HUES6 (cell line): ENCODE measurements at regions not wholly inside any gene's neighbourhood (a gene's known extent, or its start where the extent isn't known, plus 50 kb on each side); places are given as distances from the start of the nearest gene placed in this dataset.

ENCODE experiments used
- H3K27ac ChIP-seq: 2 replicates; pipeline ENCODE4 v1.7.0; 2013; ENCODE audit warnings: low read depth, mild to moderate bottlenecking, low read length, inconsistent platforms
- H3K27me3 ChIP-seq: 2 replicates; pipeline ENCODE4 v1.6.1; 2013; ENCODE audit warnings: low read length; ENCODE audit not compliant: control insufficient read depth, insufficient read depth
- H3K36me3 ChIP-seq: 2 replicates; pipeline ENCODE4 v1.6.1; 2013; ENCODE audit warnings: low read length; ENCODE audit not compliant: control insufficient read depth, insufficient read depth
- H3K4me1 ChIP-seq: 2 replicates; pipeline ENCODE4 v1.6.1; 2013; ENCODE audit warnings: low read length; ENCODE audit not compliant: control insufficient read depth, insufficient read depth
- H3K4me3 ChIP-seq: 2 replicates; pipeline ENCODE4 v1.5.1; 2013; ENCODE audit warnings: low read depth, low read length
- H3K9ac ChIP-seq: one replicate; pipeline ENCODE4 v1.6.1; 2013; ENCODE audit warnings: mild to moderate bottlenecking, low read length
- H3K9me3 ChIP-seq: 2 replicates; pipeline ENCODE4 v1.6.1; 2013; ENCODE audit warnings: low read depth, low read length; ENCODE audit not compliant: control insufficient read depth, insufficient read depth

- Histone ChIP-seq H3K27me3 (no peaks in the 10 kb centered on the region), H3K27ac (no peak overlapping the region), H3K9ac (no peak overlapping the region), H3K4me1 (no peaks in the 10 kb centered on the region), H3K36me3 (no peaks in the 10 kb centered on the region), H3K9me3 (no peaks in the 10 kb centered on the region), H3K4me3 (no peak overlapping the region)
These were observed 120.6 kb downstream of the NAV1 start for GRCh38 chr1:201659572-201659971.

- Histone ChIP-seq H3K4me1 (no peaks in the 10 kb centered on the region), H3K4me3 (no peak overlapping the region), H3K27me3 (no peaks in the 10 kb centered on the region), H3K27ac (no peak overlapping the region), H3K9me3 (no peaks in the 10 kb centered on the region), H3K36me3 (no peaks in the 10 kb centered on the region), H3K9ac (no peak overlapping the region)
These were observed 122.2 kb downstream of the NAV1 start for GRCh38 chr1:201660931-201661822.

- H3K27me3 ChIP-seq = no peaks in the 10 kb centered on the region
- H3K9me3 ChIP-seq = no peaks in the 10 kb centered on the region
- no peak overlapping the region for H3K4me3 ChIP-seq
- no peak overlapping the region for H3K9ac ChIP-seq
- H3K36me3 ChIP-seq = no peaks in the 10 kb centered on the region
- H3K27ac ChIP-seq = no peak overlapping the region
- no peaks in the 10 kb centered on the region for H3K4me1 ChIP-seq
These were observed 123.0 kb downstream of the NAV1 start for GRCh38 chr1:201661823-201662359.

GRCh38 chr1:201662646-201663045 is 123.7 kb downstream of the NAV1 start:
- Histone ChIP-seq H3K9me3 (no peaks in the 10 kb centered on the region), H3K27ac (no peak overlapping the region), H3K4me1 (no peaks in the 10 kb centered on the region), H3K9ac (no peak overlapping the region), H3K36me3 (no peaks in the 10 kb centered on the region), H3K4me3 (no peak overlapping the region), H3K27me3 (no peaks in the 10 kb centered on the region)

GRCh38 chr1:201663491-201664113 is 124.7 kb downstream of the NAV1 start:
- Histone ChIP-seq H3K4me3 (no peak overlapping the region), H3K4me1 (no peaks in the 10 kb centered on the region), H3K36me3 (no peaks in the 10 kb centered on the region), H3K27ac (no peak overlapping the region), H3K9me3 (no peaks in the 10 kb centered on the region), H3K27me3 (no peaks in the 10 kb centered on the region), H3K9ac (no peak overlapping the region)

GRCh38 chr1:201665036-201665435 is 126.1 kb downstream of the NAV1 start:
- Histone ChIP-seq H3K4me1 (no peaks in the 10 kb centered on the region), H3K27me3 (no peaks in the 10 kb centered on the region), H3K36me3 (no peaks in the 10 kb centered on the region), H3K4me3 (no peak overlapping the region), H3K27ac (no peak overlapping the region), H3K9me3 (no peaks in the 10 kb centered on the region), H3K9ac (no peak overlapping the region)

GRCh38 chr1:201666102-201666501 is 127.2 kb downstream of the NAV1 start:
- Histone ChIP-seq H3K27me3 (no peaks in the 10 kb centered on the region), H3K4me1 (no peaks in the 10 kb centered on the region), H3K36me3 (no peaks in the 10 kb centered on the region), H3K27ac (no peak overlapping the region), H3K9ac (no peak overlapping the region), H3K4me3 (no peak overlapping the region), H3K9me3 (no peaks in the 10 kb centered on the region)

- Histone ChIP-seq H3K36me3 (no peaks in the 10 kb centered on the region), H3K27ac (no peak overlapping the region), H3K27me3 (no peaks in the 10 kb centered on the region), H3K9ac (no peak overlapping the region), H3K4me3 (no peak overlapping the region), H3K4me1 (no peaks in the 10 kb centered on the region), H3K9me3 (no peaks in the 10 kb centered on the region)
These were observed 127.7 kb downstream of the NAV1 start for GRCh38 chr1:201666645-201667044.

GRCh38 chr1:201667479-201667878 is 128.6 kb downstream of the NAV1 start:
- H3K36me3 ChIP-seq = no peaks in the 10 kb centered on the region
- no peaks in the 10 kb centered on the region for H3K4me1 ChIP-seq
- H3K4me3 ChIP-seq = no peak overlapping the region
- no peaks in the 10 kb centered on the region for H3K9me3 ChIP-seq
- no peak overlapping the region for H3K9ac ChIP-seq
- H3K27ac ChIP-seq = no peak overlapping the region
- H3K27me3 ChIP-seq = no peaks in the 10 kb centered on the region

- Histone ChIP-seq H3K4me3 (no peak overlapping the region), H3K4me1 (peaks cover 7% of the 10 kb centered on the region), H3K27ac (no peak overlapping the region), H3K27me3 (no peaks in the 10 kb centered on the region), H3K9me3 (no peaks in the 10 kb centered on the region), H3K36me3 (no peaks in the 10 kb centered on the region), H3K9ac (no peak overlapping the region)
These were observed 131.6 kb downstream of the NAV1 start for GRCh38 chr1:201670517-201670916.

- H3K27ac ChIP-seq = no peak overlapping the region
- H3K9ac ChIP-seq = no peak overlapping the region
- no peak overlapping the region for H3K4me3 ChIP-seq
- no peaks in the 10 kb centered on the region for H3K27me3 ChIP-seq
- peaks cover 25% of the 10 kb centered on the region for H3K4me1 ChIP-seq
- no peaks in the 10 kb centered on the region for H3K36me3 ChIP-seq
- H3K9me3 ChIP-seq = no peaks in the 10 kb centered on the region
These were observed 133.8 kb downstream of the NAV1 start for GRCh38 chr1:201672685-201673084.
